ENCODE measurements at regions not wholly inside any gene's neighbourhood (a gene's known extent, or its start where the extent isn't known, plus 50 kb on each side); places are given as distances from the start of the nearest gene placed in this dataset.

DNA sequence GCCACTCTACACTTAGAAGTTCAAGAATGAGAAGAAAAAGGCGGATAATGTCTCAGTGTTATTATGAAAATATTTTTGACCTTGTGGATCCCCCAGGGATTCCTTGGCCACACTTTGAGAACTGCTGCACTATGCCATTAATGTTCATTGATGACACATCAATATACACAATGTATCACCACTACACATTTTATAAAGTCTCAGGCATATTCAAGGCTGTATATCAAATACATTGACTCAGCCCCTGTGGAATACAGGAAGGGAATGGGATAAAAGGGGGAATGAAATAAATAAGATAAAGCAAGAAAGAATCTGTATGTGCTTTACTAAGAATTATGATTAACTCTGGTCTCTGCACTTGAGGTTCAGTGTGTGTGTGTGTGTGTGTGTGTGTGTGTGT, 69.1 kb downstream of the INHBB start:
- Histone ChIP-seq H3K9me3 (no peaks in the 10 kb centered on the region), H3K4me1 (ENCODE audit: control insufficient read depth in 1 of 2, insufficient read depth in 1 of 2, low read depth in 1 of 2, low read length in 1 of 2) (no peaks in the 10 kb centered on the region), H3K27me3 (peaks cover 22% of the 10 kb centered on the region), H3K4me3 (ENCODE audit: low read depth in 1 of 2, low read length in 1 of 2) (no peak overlapping the region), H3K27ac (no peak overlapping the region), H3K36me3 (no peaks in the 10 kb centered on the region)
- TF ChIP-seq, protein P1, sequence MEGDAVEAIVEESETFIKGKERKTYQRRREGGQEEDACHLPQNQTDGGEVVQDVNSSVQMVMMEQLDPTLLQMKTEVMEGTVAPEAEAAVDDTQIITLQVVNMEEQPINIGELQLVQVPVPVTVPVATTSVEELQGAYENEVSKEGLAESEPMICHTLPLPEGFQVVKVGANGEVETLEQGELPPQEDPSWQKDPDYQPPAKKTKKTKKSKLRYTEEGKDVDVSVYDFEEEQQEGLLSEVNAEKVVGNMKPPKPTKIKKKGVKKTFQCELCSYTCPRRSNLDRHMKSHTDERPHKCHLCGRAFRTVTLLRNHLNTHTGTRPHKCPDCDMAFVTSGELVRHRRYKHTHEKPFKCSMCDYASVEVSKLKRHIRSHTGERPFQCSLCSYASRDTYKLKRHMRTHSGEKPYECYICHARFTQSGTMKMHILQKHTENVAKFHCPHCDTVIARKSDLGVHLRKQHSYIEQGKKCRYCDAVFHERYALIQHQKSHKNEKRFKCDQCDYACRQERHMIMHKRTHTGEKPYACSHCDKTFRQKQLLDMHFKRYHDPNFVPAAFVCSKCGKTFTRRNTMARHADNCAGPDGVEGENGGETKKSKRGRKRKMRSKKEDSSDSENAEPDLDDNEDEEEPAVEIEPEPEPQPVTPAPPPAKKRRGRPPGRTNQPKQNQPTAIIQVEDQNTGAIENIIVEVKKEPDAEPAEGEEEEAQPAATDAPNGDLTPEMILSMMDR (IDR thresholded peaks at IDR 0.05) = no peak

DNA sequence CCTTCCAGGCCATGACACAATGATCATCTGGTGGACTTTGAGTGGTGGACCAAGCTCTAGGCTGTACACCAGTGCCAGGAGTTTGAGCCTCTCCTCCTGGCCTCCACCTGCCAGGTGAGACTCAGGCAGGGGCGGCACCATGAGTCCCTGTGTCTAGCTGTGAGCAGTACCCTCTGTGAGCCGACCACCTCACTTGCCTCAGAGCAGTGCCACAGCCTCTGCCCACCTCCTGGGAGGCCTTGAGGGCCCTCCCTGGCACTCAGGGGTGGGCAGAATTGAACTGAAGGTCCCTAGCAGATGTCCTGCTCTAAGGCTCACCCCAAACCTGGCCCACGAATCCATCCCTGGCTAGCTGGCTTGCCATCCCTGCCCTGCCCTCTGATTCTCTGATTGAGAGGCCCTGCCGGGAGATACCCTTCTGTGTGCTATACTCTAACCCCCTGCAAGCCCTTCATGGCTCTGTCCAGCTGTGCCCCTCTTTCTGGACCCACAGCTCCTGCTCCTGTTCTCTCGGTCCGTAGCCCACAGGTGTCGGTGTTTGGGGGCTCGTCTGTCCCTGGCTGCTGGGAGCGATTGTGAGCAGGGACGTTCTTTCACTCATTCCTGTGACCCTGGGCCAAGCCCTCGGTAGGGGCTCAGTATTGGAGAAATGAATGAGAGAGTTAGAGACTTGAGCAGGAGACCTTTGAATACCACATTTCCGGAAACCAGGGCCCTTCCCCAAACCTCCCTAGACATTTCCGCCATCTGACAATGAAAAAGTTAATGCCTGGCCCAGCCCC, 70.0 kb downstream of the INHBB start:
- H3K9me3 ChIP-seq = no peaks in the 10 kb centered on the region
- no peak overlapping the region for H3K27ac ChIP-seq
- TF ChIP-seq, protein P1 (IDR thresholded peaks at IDR 0.05) = no peak
- H3K27me3 ChIP-seq = peaks cover 31% of the 10 kb centered on the region
- no peak overlapping the region for H3K4me3 ChIP-seq (ENCODE audit: low read depth in 1 of 2, low read length in 1 of 2)
- H3K4me1 ChIP-seq (ENCODE audit: control insufficient read depth in 1 of 2, insufficient read depth in 1 of 2, low read depth in 1 of 2, low read length in 1 of 2) = no peaks in the 10 kb centered on the region
- H3K36me3 ChIP-seq = no peaks in the 10 kb centered on the region

DNA sequence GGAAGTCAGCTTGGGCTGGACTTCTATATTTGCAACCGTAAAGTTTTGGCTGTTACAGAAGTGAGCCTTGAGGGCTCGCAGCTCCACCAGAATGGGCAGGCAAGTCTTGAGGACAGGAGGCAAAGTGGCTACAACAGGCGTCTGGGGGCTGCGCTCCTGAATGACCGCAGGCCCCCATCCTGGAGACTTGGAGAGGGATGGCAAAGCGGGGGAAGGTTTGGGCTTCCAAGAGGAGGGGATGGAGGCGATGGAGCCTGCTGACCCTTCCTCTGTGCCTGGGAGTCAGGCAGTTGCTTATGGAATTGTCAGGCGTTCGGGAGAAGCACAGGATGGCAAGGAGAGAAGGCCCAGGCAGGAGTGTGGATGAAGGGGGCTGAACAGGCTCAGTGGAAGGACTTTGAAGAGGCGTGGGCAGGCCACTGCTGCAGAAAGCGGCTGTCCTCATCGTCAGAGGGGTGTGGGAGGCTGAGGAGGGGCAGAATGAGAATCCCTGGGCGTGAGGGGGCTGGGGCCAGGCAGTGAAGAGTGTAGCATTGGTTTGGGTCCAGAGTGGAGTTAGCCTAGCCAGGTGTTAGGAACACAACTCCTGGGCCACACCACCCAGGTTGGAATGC, 72.3 kb downstream of the INHBB start:
- no peak overlapping the region for H3K27ac ChIP-seq
- H3K36me3 ChIP-seq = no peaks in the 10 kb centered on the region
- H3K4me1 ChIP-seq (ENCODE audit: control insufficient read depth in 1 of 2, insufficient read depth in 1 of 2, low read depth in 1 of 2, low read length in 1 of 2) = no peaks in the 10 kb centered on the region
- peaks cover 43% of the 10 kb centered on the region for H3K27me3 ChIP-seq
- H3K9me3 ChIP-seq = no peaks in the 10 kb centered on the region
- no peak overlapping the region for H3K4me3 ChIP-seq (ENCODE audit: low read depth in 1 of 2, low read length in 1 of 2)
- TF ChIP-seq, protein P1 (IDR thresholded peaks at IDR 0.05) = no peak

DNA sequence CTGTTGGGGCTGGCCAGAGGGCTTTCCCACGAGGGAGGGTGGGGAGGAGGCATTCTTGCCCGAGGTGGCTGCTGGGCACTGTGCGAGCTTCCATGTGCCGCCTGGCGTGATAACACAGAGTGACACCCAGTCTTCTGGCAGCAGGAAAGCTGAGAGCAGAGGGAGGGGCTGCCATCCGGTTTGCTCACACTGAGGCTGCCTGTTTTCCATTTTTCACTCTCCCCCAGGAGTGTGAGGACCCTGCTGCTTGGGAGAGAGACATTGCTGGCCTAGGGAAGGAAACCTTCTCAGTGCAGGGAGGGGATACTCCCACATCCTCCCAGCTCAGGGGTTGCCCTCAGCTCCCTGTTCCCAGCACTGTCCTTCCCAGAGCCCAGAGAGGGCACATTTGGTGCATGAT, 73.1 kb downstream of the INHBB start:
- Histone ChIP-seq H3K36me3 (no peaks in the 10 kb centered on the region), H3K9me3 (no peaks in the 10 kb centered on the region), H3K4me1 (ENCODE audit: control insufficient read depth in 1 of 2, insufficient read depth in 1 of 2, low read depth in 1 of 2, low read length in 1 of 2) (no peaks in the 10 kb centered on the region), H3K27ac (no peak overlapping the region), H3K4me3 (ENCODE audit: low read depth in 1 of 2, low read length in 1 of 2) (no peak overlapping the region), H3K27me3 (peaks cover 46% of the 10 kb centered on the region)
- TF ChIP-seq, protein P1 (IDR thresholded peaks at IDR 0.05) = no peak

DNA sequence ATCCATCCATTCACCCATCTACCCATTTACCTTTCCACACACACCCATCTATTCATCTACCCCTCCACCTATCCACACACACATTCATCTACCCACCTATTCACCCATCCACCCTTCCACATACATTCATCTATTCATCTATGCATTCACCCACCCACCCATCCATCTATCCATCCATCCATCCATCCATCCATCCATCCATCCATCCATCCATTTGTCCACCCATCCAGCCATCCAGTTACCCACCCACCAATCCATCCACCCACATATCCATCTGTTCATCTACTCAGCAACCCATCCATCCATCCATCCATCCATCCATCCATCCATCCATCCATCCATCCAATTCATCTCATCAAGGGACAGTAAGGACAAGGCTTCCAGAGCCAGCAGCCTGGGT, 74.0 kb downstream of the INHBB start:
- Histone ChIP-seq H3K27me3 (peaks cover 52% of the 10 kb centered on the region), H3K9me3 (no peaks in the 10 kb centered on the region), H3K4me1 (ENCODE audit: control insufficient read depth in 1 of 2, insufficient read depth in 1 of 2, low read depth in 1 of 2, low read length in 1 of 2) (no peaks in the 10 kb centered on the region), H3K27ac (no peak overlapping the region), H3K4me3 (ENCODE audit: low read depth in 1 of 2, low read length in 1 of 2) (no peak overlapping the region), H3K36me3 (no peaks in the 10 kb centered on the region)
- TF ChIP-seq, protein P1 (IDR thresholded peaks at IDR 0.05) = no peak

Measured in neutrophil (primary cell).